IMR-90 (cell line): ENCODE measurements at regions not wholly inside any gene's neighbourhood (a gene's known extent, or its start where the extent isn't known, plus 50 kb on each side); places are given as distances from the start of the nearest gene placed in this dataset.

ENCODE experiments used
- ATAC-seq: fragments of 200-7000 bp; cut with Tn5 transposase; 2 replicates; pipeline ENCODE4 v1.9.1; 2020; ENCODE audit warnings: low read depth, mild to moderate bottlenecking, moderate library complexity
- BruUV-seq: library from RNA; stranded (reverse); fragments of 400-500 nt; replicated peaks from 2 replicates; lab custom pipeline; 2021; lab: Mats Ljungman, UMichigan
- CTCF ChIA-PET: fragments of 300-600 bp; formaldehyde crosslinking; extraction: SDS; loops from one replicate; lab custom pipeline; 2021; ENCODE audit warnings: antibody characterized with exemption; lab: Yijun Ruan, JAX
- POLR2A ChIA-PET: fragments of 300-600 bp; sonication (Branson Sonifier 250); formaldehyde crosslinking; loops from one replicate; lab custom pipeline; 2022; ENCODE audit warnings: antibody characterized with exemption; ENCODE audit not compliant: unreplicated experiment; lab: Charles Lee
- DNase-seq: peaks from one replicate; pipeline ENCODE4 v3.0.0; 2013
- H2AFZ ChIP-seq: replicated peaks from 2 replicates; pipeline ENCODE3; 2013; ENCODE audit warnings: low read length, mild to moderate bottlenecking; ENCODE audit not compliant: poor library complexity
- H2AK5ac ChIP-seq: 2 replicates; pipeline ENCODE4 v1.6.1; 2013; ENCODE audit warnings: low read depth, low read length, inconsistent platforms
- H2AK9ac ChIP-seq: replicated peaks from 2 replicates; pipeline ENCODE3; 2013; ENCODE audit warnings: mild to moderate bottlenecking, low read depth, low read length, moderate library complexity; ENCODE audit not compliant: poor library complexity
- H2BK120ac ChIP-seq: 2 replicates; pipeline ENCODE4 v1.6.1; 2013; ENCODE audit warnings: low read depth, low read length, inconsistent platforms
- H2BK15ac ChIP-seq: 3 replicates; pipeline ENCODE4 v1.6.1; 2013; ENCODE audit warnings: low read depth, low read length, inconsistent platforms
- H2BK20ac ChIP-seq: 2 replicates; pipeline ENCODE4 v1.6.1; 2013; ENCODE audit warnings: low read depth, mild to moderate bottlenecking, inconsistent platforms, low read length, moderate library complexity
- H2BK5ac ChIP-seq: 2 replicates; pipeline ENCODE4 v1.6.1; 2013; ENCODE audit warnings: mild to moderate bottlenecking, low read depth, low read length, inconsistent platforms; ENCODE audit not compliant: poor library complexity, severe bottlenecking
- H3K14ac ChIP-seq: replicated peaks from 2 replicates; pipeline ENCODE4 v1.6.1; 2013; ENCODE audit warnings: low read depth, low read length, inconsistent platforms
- H3K18ac ChIP-seq: 2 replicates; pipeline ENCODE4 v1.6.1; 2013; ENCODE audit warnings: low read depth, low read length, control low read depth
- H3K23ac ChIP-seq: 2 replicates; pipeline ENCODE4 v1.6.1; 2013; ENCODE audit warnings: low read depth, low read length, inconsistent platforms
- H3K27ac ChIP-seq: 2 replicates; pipeline ENCODE4 v1.5.1; 2013; ENCODE audit warnings: mild to moderate bottlenecking, control low read depth, low read length; ENCODE audit not compliant: insufficient read depth
- H3K27me3 ChIP-seq: 2 replicates; pipeline ENCODE4 v1.6.1; 2013; ENCODE audit warnings: low read length; ENCODE audit not compliant: control insufficient read depth, insufficient read depth
- H3K36me3 ChIP-seq: 2 replicates; pipeline ENCODE4 v1.6.1; 2013; ENCODE audit warnings: low read length, mixed read lengths; ENCODE audit not compliant: control insufficient read depth, insufficient read depth
- H3K4ac ChIP-seq: 2 replicates; pipeline ENCODE4 v1.6.1; 2013; ENCODE audit warnings: low read depth, low read length, inconsistent platforms
- H3K4me1 ChIP-seq: 2 replicates; pipeline ENCODE4 v1.6.1; 2013; ENCODE audit warnings: low read length, mixed read lengths; ENCODE audit not compliant: control insufficient read depth, insufficient read depth
- H3K4me2 ChIP-seq: 2 replicates; pipeline ENCODE4 v1.6.1; 2013; ENCODE audit warnings: low read depth, mild to moderate bottlenecking, control low read depth, low read length, moderate library complexity
- H3K4me3 ChIP-seq: 2 replicates; pipeline ENCODE4 v1.5.1; 2013; ENCODE audit warnings: low read depth, mild to moderate bottlenecking, control low read depth, low read length, moderate library complexity; ENCODE audit not compliant: insufficient read depth
- H3K56ac ChIP-seq: 2 replicates; pipeline ENCODE4 v1.6.1; 2013; ENCODE audit warnings: low read length, inconsistent platforms; ENCODE audit not compliant: insufficient read depth; ENCODE audit errors: extremely low read depth
- H3K79me1 ChIP-seq, 2 experiments: 2 replicates each; pipeline ENCODE4 v1.6.1; 2013; ENCODE audit warnings: low read length in 2 of 2, inconsistent platforms in 1 of 2, low read depth in 1 of 2
- H3K9ac ChIP-seq: 2 replicates; pipeline ENCODE4 v1.6.1; 2013; ENCODE audit warnings: low read depth, low read length, control low read depth
- H3K9me1 ChIP-seq: 2 replicates; pipeline ENCODE4 v1.6.1; 2013; ENCODE audit warnings: low read length, inconsistent platforms; ENCODE audit not compliant: insufficient read depth
- H3K9me3 ChIP-seq: 2 replicates; pipeline ENCODE4 v1.6.1; 2013; ENCODE audit warnings: low read length; ENCODE audit not compliant: control insufficient read depth, insufficient read depth
- H4K20me1 ChIP-seq: 2 replicates; pipeline ENCODE4 v1.6.1; 2013; ENCODE audit warnings: low read length, inconsistent platforms; ENCODE audit not compliant: insufficient read depth
- H4K5ac ChIP-seq: 2 replicates; pipeline ENCODE4 v1.6.1; 2013; ENCODE audit warnings: mild to moderate bottlenecking, low read depth, low read length, control low read depth
- H4K8ac ChIP-seq, 2 experiments: 2 replicates each; pipeline ENCODE4 v1.6.1; 2013; ENCODE audit warnings: low read depth in 2 of 2, low read length in 2 of 2, control low read depth in 1 of 2, inconsistent platforms in 1 of 2
- H4K91ac ChIP-seq: 2 replicates; pipeline ENCODE4 v1.6.1; 2013; ENCODE audit warnings: low read depth, low read length, inconsistent platforms; ENCODE audit not compliant: insufficient read depth
- BHLHE40 ChIP-seq: fragments of 150-350 bp; IDR thresholded peaks from 2 replicates; pipeline ENCODE4 v1.6.1; 2016; ENCODE audit warnings: mild to moderate bottlenecking, low read depth, low read length
- CEBPB ChIP-seq: IDR thresholded peaks from 2 replicates; pipeline ENCODE4 v1.6.1; 2012; ENCODE audit warnings: low read depth, low read length, improper control_type of control experiment
- CHD1 ChIP-seq: IDR thresholded peaks from 2 replicates; pipeline ENCODE4 v1.6.1; 2012; ENCODE audit warnings: low read depth, low read length, improper control_type of control experiment
- CTCF ChIP-seq: conservative IDR thresholded peaks from 2 replicates; pipeline ENCODE4 v1.5.1; 2012; ENCODE audit warnings: mild to moderate bottlenecking, low read depth, low read length, improper control_type of control experiment
- FOS ChIP-seq: fragments of 150-350 bp; IDR thresholded peaks from 2 replicates; pipeline ENCODE4 v1.6.1; 2016; ENCODE audit warnings: low read depth, low read length
- MAFK ChIP-seq: IDR thresholded peaks from 2 replicates; pipeline ENCODE4 v1.6.1; 2012; ENCODE audit warnings: low read depth, low read length, improper control_type of control experiment
- MAZ ChIP-seq: IDR thresholded peaks from 2 replicates; pipeline ENCODE4 v1.6.1; 2012; ENCODE audit warnings: low read depth, mild to moderate bottlenecking, low read length, improper control_type of control experiment, moderate library complexity, borderline replicate concordance
- MXI1 ChIP-seq: IDR thresholded peaks from 2 replicates; pipeline ENCODE4 v1.6.1; 2012; ENCODE audit warnings: low read depth, mild to moderate bottlenecking, low read length, moderate library complexity, borderline replicate concordance
- NFE2L2 ChIP-seq: fragments of 150-350 bp; IDR thresholded peaks from 2 replicates; pipeline ENCODE4 v1.6.1; 2016; ENCODE audit warnings: low read depth, mild to moderate bottlenecking, low read length
- POLR2A ChIP-seq: IDR thresholded peaks from 2 replicates; pipeline ENCODE4 v1.6.1; 2012; ENCODE audit warnings: mild to moderate bottlenecking, low read depth, low read length
- RAD21 ChIP-seq: IDR thresholded peaks from 2 replicates; pipeline ENCODE4 v1.6.1; 2012; ENCODE audit warnings: low read length, improper control_type of control experiment
- RCOR1 ChIP-seq: IDR thresholded peaks from 2 replicates; pipeline ENCODE4 v1.6.1; 2012; ENCODE audit warnings: mild to moderate bottlenecking, low read length, improper control_type of control experiment; ENCODE audit not compliant: insufficient replicate concordance
- RFX5 ChIP-seq: IDR thresholded peaks from 2 replicates; pipeline ENCODE4 v1.8.0; 2012; ENCODE audit warnings: low read depth, mild to moderate bottlenecking, low read length, moderate library complexity
- SMC3 ChIP-seq: fragments of 150-350 bp; IDR thresholded peaks from 2 replicates; pipeline ENCODE4 v1.6.1; 2016; ENCODE audit warnings: low read depth, mild to moderate bottlenecking, antibody characterized with exemption, low read length, moderate library complexity
- USF2 ChIP-seq: fragments of 150-350 bp; IDR thresholded peaks from 2 replicates; pipeline ENCODE4 v1.6.1; 2017; ENCODE audit warnings: mild to moderate bottlenecking, antibody characterized with exemption, low read length, low read depth
- WGBS, 2 experiments: methylation state at CpG; one replicate each; pipeline versions ENCODE4 v1.1.5 to v1.1.7; 2013; ENCODE audit warnings: missing lambda C conversion rate in 2 of 2; ENCODE audit not compliant: insufficient read length in 1 of 2; ENCODE audit errors: extremely low coverage in 2 of 2; 5-methylcytosine and 5-hydroxymethylcytosine counted together
- dilution Hi-C: fragments of 300-500 bp; cut with HindIII; formaldehyde crosslinking; loops from one replicate; pipeline ENCODE4 v1.14.3; 2018; ENCODE audit warnings: low sequenced_read_pairs; ENCODE audit not compliant: unreplicated experiment
- in situ Hi-C: fragments of 300-500 bp; cut with MboI; formaldehyde crosslinking; loops from 3 replicates; pipeline ENCODE4 v1.14.3; 2019; ENCODE audit warnings: low sequenced_read_pairs, inconsistent platforms, mixed read lengths
- intact Hi-C: fragments of 100-400 bp; cut with micrococcal nuclease; formaldehyde crosslinking; loops from 2 replicates; pipeline ENCODE4 v1.10.0; 2022
- TF ChIP-seq, protein P1 (sequence below): fragments of 150-350 bp; IDR thresholded peaks from 2 replicates; pipeline ENCODE4 v1.6.1; 2016; ENCODE audit warnings: low read depth, mild to moderate bottlenecking, low read length, moderate library complexity, borderline replicate concordance

DNA sequence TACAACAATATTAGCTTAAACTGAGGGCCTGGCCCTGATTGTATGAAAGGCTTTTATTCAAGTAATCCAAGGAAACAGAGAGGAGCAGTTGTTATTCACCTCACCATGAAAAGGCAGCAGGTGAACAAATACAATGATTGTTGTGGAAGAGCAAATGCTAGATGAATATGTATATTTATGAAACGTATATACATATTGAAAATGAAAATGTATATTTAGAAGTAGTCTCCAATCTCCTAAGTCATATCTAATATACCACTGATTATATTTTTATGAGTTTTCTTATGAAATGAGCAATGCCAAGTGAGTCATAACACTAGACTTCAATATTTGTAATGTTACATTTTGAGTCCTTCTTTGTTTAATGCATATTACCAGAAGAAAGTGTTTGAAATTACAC lies 116.2 kb upstream of the KCNMB2 start:
- Histone ChIP-seq H2BK5ac (no peak overlapping the region), H3K4me3 (no peak overlapping the region), H3K9me3 (no peaks in the 10 kb centered on the region), H3K9ac (no peak overlapping the region), H4K20me1 (no peaks in the 10 kb centered on the region), H3K4me1 (no peaks in the 10 kb centered on the region), H3K4ac (no peak overlapping the region), H3K27ac (no peak overlapping the region), H3K18ac (no peak overlapping the region), H4K8ac (no peak overlapping the region), H2BK120ac (no peak overlapping the region), H3K23ac (no peak overlapping the region), H4K5ac (no peak overlapping the region), H2BK20ac (no peak overlapping the region), H2AK5ac (no peak overlapping the region), H3K27me3 (no peaks in the 10 kb centered on the region), H3K14ac (no peak overlapping the region), H3K4me2 (no peak overlapping the region), H2AFZ (no peak overlapping the region), H2AK9ac (no peak overlapping the region), H3K9me1 (no peaks in the 10 kb centered on the region), H3K79me1 (no peaks in the 10 kb centered on the region), H3K36me3 (no peaks in the 10 kb centered on the region), H3K56ac (no peak overlapping the region), H2BK15ac (no peak overlapping the region), H4K91ac (no peak overlapping the region)
- no CpG with 5 or more reads among the region's 1 CpG for WGBS, 2 experiments
- DNase-seq: no peak
- dilution Hi-C loops (no loop called here), intact Hi-C loops (loop anchor here (10.0 kb wide), 1 partner anchor 855 kb away; no protein-coding TSS in a partner anchor), in situ Hi-C loops (no loop called here)
- no peak for ATAC-seq
- POLR2A ChIA-PET: no interaction called here
- CTCF ChIA-PET: interaction anchor here (1.0 kb wide), 1 partner anchor 16 kb away, joined by 3 read pairs; no protein-coding TSS in a partner anchor
- BruUV-seq: no TSS peak
- TF ChIP-seq CTCF (no peak), MAFK (no peak), RCOR1 (no peak), FOS (no peak), POLR2A (no peak), RFX5 (no peak), CEBPB (no peak), NFE2L2 (no peak), BHLHE40 (no peak), MAZ (no peak), CHD1 (no peak), RAD21 (no peak), SMC3 (no peak), MXI1 (no peak), USF2 (no peak)
- TF ChIP-seq, protein P1, sequence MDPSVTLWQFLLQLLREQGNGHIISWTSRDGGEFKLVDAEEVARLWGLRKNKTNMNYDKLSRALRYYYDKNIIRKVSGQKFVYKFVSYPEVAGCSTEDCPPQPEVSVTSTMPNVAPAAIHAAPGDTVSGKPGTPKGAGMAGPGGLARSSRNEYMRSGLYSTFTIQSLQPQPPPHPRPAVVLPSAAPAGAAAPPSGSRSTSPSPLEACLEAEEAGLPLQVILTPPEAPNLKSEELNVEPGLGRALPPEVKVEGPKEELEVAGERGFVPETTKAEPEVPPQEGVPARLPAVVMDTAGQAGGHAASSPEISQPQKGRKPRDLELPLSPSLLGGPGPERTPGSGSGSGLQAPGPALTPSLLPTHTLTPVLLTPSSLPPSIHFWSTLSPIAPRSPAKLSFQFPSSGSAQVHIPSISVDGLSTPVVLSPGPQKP: no peak
